Heart left ventricle (tissue), 13 donors: ENCODE measurements at regions not wholly inside any gene's neighbourhood (a gene's known extent, or its start where the extent isn't known, plus 50 kb on each side); places are given as distances from the start of the nearest gene placed in this dataset.

Source experiments
- POLR2A ChIP-seq, 2 donors: fragments of 450-650 bp; IDR thresholded peaks; one replicate each; pipeline ENCODE4 v1.6.1; 2017; ENCODE audit warnings: antibody characterized with exemption in 2 of 2, mild to moderate bottlenecking in 2 of 2, moderate library complexity in 2 of 2
- TF ChIP-seq, protein P1 (sequence below), 12 donors: fragments of 200-600 bp; sonication (generic) in 4 of 12; IDR thresholded peaks; one replicate each; pipeline versions ENCODE4 v1.5.0 to v1.8.0; 2018 to 2022; ENCODE audit warnings: antibody characterized with exemption in 12 of 12, mild to moderate bottlenecking in 5 of 12
- donor health status: ischemic (EF 13 %, LVEDD 7.1; RV severe dilation, severe dysfunction).
- donor health status: DM: no; HTN: yes; CAD: no.
- donor health status: DM: no; HTN: no; CAD: no.
- donor health status: ischemic (EF 25% LVEDD 6.9; RV normal size, moderate dysfunction).
- donor health status: ischemic (EF 25% LVEDD 5.7; RV mildly dilated, moderate dysfunction).
- donor health status: ischemic (EF 35%, LVEDD 5.7; RV mildly dilated, moderate dysfunction).
- donor health status: nonischemic (EF 11% LVEDD 7.7; RV severe dilation, severe dysfunction).
- donor health status: DM: yes; HTN: yes; CAD: no.
- donor health status: PGD.
- donor health status: ischemic (EF 29% LVEDD 5.4; RV normal size, mild dysfunction).
- donor health status: nonischemic (EF 23%, LVEDD 6.1; RV moderate dilation, normal function).

DNA sequence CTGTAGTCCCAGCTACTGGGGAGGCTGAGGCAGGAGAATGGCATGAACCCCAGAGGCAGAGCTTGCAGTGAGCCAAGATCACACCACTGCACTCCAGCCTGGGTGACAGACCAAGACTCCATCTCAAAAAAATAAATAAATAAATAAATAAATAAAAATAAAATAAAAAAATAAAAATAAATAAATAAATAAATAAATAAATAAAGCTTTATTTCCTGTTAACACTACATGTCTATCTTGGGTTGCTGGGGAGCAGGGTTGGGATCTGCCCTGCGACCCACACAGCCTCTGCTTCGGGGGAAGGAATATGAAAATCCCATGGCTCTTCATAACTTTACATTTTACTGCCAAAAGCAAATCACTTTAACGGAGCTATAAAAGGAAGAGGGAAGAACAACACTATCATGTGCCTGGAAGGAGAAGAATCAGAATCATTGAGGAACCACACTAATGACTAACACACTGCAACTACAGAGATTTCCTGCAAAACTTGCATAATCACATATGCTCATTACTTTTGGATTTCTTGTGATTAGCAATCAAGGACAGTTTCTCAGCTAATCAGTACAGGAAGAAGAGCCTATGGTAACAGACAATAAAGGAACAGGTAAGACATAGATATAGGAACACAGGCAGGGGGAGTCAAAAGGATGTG is 72.8 kb upstream of the CD55 start:
- TF ChIP-seq, protein P1, sequence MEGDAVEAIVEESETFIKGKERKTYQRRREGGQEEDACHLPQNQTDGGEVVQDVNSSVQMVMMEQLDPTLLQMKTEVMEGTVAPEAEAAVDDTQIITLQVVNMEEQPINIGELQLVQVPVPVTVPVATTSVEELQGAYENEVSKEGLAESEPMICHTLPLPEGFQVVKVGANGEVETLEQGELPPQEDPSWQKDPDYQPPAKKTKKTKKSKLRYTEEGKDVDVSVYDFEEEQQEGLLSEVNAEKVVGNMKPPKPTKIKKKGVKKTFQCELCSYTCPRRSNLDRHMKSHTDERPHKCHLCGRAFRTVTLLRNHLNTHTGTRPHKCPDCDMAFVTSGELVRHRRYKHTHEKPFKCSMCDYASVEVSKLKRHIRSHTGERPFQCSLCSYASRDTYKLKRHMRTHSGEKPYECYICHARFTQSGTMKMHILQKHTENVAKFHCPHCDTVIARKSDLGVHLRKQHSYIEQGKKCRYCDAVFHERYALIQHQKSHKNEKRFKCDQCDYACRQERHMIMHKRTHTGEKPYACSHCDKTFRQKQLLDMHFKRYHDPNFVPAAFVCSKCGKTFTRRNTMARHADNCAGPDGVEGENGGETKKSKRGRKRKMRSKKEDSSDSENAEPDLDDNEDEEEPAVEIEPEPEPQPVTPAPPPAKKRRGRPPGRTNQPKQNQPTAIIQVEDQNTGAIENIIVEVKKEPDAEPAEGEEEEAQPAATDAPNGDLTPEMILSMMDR (IDR thresholded peaks at IDR 0.05): no peak
- TF ChIP-seq POLR2A (IDR thresholded peaks at IDR 0.05): no peak
